Loucy (cell line): ENCODE measurements at regions not wholly inside any gene's neighbourhood (a gene's known extent, or its start where the extent isn't known, plus 50 kb on each side); places are given as distances from the start of the nearest gene placed in this dataset.

Experiments used
- H2AFZ ChIP-seq: fragments of 200-600 bp; sonication (generic); 2 replicates; pipeline ENCODE4 v1.6.0; 2016; ENCODE audit warnings: antibody characterized with exemption, mild to moderate bottlenecking, low read length, moderate library complexity
- H3F3A ChIP-seq: fragments of 200-600 bp; 2 replicates; pipeline ENCODE4 v1.6.0; 2016; ENCODE audit warnings: antibody characterized with exemption, low read depth, mild to moderate bottlenecking
- H3K27me3 ChIP-seq: fragments of 200-600 bp; sonication (generic); 2 replicates; pipeline ENCODE4 v1.6.1; 2014; ENCODE audit warnings: low read length, mild to moderate bottlenecking; ENCODE audit not compliant: insufficient read depth, poor library complexity, severe bottlenecking
- H3K36me3 ChIP-seq: fragments of 200-600 bp; sonication (generic); 2 replicates; pipeline ENCODE4 v1.6.1; 2016; ENCODE audit warnings: low read length; ENCODE audit not compliant: insufficient read depth
- H3K4me1 ChIP-seq: fragments of 200-600 bp; sonication (generic); 2 replicates; pipeline ENCODE4 v1.5.1; 2014; ENCODE audit warnings: low read length, mild to moderate bottlenecking; ENCODE audit not compliant: insufficient read depth, poor library complexity, severe bottlenecking
- H3K4me2 ChIP-seq: fragments of 200-600 bp; sonication (generic); 2 replicates; pipeline ENCODE4 v1.6.0; 2014; ENCODE audit warnings: antibody characterized with exemption, low read length, low read depth, mild to moderate bottlenecking; ENCODE audit not compliant: poor library complexity, severe bottlenecking
- H3K4me3 ChIP-seq: fragments of 200-600 bp; sonication (generic); 2 replicates; pipeline ENCODE4 v1.5.1; 2014; ENCODE audit warnings: low read length, mild to moderate bottlenecking, mixed read lengths; ENCODE audit not compliant: poor library complexity, severe bottlenecking
- H3K79me2 ChIP-seq: fragments of 200-600 bp; sonication (generic); 2 replicates; pipeline ENCODE4 v1.6.1; 2014; ENCODE audit warnings: low read length; ENCODE audit not compliant: insufficient read depth
- H3K9ac ChIP-seq: fragments of 200-600 bp; sonication (generic); 2 replicates; pipeline ENCODE4 v1.6.0; 2014; ENCODE audit warnings: mild to moderate bottlenecking, low read depth, low read length, moderate library complexity; ENCODE audit not compliant: poor library complexity, severe bottlenecking
- H3K9me2 ChIP-seq: fragments of 200-600 bp; sonication (generic); replicated peaks from 2 replicates; pipeline ENCODE4 v1.6.1; 2016; ENCODE audit warnings: low read depth, low read length, mixed read lengths
- H3K9me3 ChIP-seq: fragments of 200-600 bp; sonication (generic); 2 replicates; pipeline ENCODE4 v1.6.1; 2014; ENCODE audit warnings: mild to moderate bottlenecking, antibody characterized with exemption, low read length, low read depth; ENCODE audit not compliant: insufficient read depth
- H4K20me1 ChIP-seq: fragments of 200-600 bp; sonication (generic); 2 replicates; pipeline ENCODE4 v1.6.0; 2014; ENCODE audit warnings: antibody characterized with exemption, low read length, mild to moderate bottlenecking; ENCODE audit not compliant: insufficient read depth, poor library complexity, severe bottlenecking
- CTCF ChIP-seq: fragments of 200-600 bp; sonication (generic); conservative IDR thresholded peaks from 2 replicates; pipeline ENCODE4 v1.5.1; 2014; ENCODE audit warnings: mild to moderate bottlenecking, antibody characterized with exemption, low read length
- EZH2phosphoT487 ChIP-seq: fragments of 200-600 bp; IDR thresholded peaks from 2 replicates; pipeline ENCODE4 v1.6.1; 2018; ENCODE audit warnings: antibody characterized with exemption, mild to moderate bottlenecking, moderate library complexity, borderline replicate concordance

GRCh38 chr9:18074041-18074440 lies 399.9 kb upstream of the ADAMTSL1 start:
- Histone ChIP-seq H3K4me1 (no peaks in the 10 kb centered on the region), H3K4me3 (no peak overlapping the region), H3K9ac (no peak overlapping the region), H3F3A (no peaks in the 10 kb centered on the region), H3K9me2 (no peaks in the 10 kb centered on the region), H3K9me3 (no peaks in the 10 kb centered on the region), H3K27me3 (no peaks in the 10 kb centered on the region), H3K4me2 (no peak overlapping the region), H3K36me3 (no peaks in the 10 kb centered on the region), H3K79me2 (no peaks in the 10 kb centered on the region), H4K20me1 (no peaks in the 10 kb centered on the region), H2AFZ (no peak overlapping the region)
- TF ChIP-seq EZH2phosphoT487 (no peak), CTCF (no peak)

- Histone ChIP-seq H3K4me3 (no peak overlapping the region), H3K9ac (no peak overlapping the region), H3K79me2 (no peaks in the 10 kb centered on the region), H4K20me1 (no peaks in the 10 kb centered on the region), H3K4me2 (no peak overlapping the region), H3K9me3 (no peaks in the 10 kb centered on the region), H2AFZ (no peak overlapping the region), H3K9me2 (no peaks in the 10 kb centered on the region), H3K36me3 (no peaks in the 10 kb centered on the region), H3F3A (no peaks in the 10 kb centered on the region), H3K27me3 (no peaks in the 10 kb centered on the region), H3K4me1 (no peaks in the 10 kb centered on the region)
- TF ChIP-seq EZH2phosphoT487 (no peak), CTCF (no peak)
Observed at GRCh38 chr9:18075253-18075952, 398.6 kb upstream of the ADAMTSL1 start.

GRCh38 chr9:18077941-18078678 lies 395.8 kb upstream of the ADAMTSL1 start:
- Histone ChIP-seq H3K79me2 (no peaks in the 10 kb centered on the region), H3K4me2 (no peak overlapping the region), H3K9me3 (no peaks in the 10 kb centered on the region), H4K20me1 (no peaks in the 10 kb centered on the region), H3K4me1 (no peaks in the 10 kb centered on the region), H3K9me2 (no peaks in the 10 kb centered on the region), H3K4me3 (no peak overlapping the region), H3K36me3 (no peaks in the 10 kb centered on the region), H3K27me3 (no peaks in the 10 kb centered on the region), H2AFZ (no peak overlapping the region), H3F3A (no peaks in the 10 kb centered on the region), H3K9ac (no peak overlapping the region)
- TF ChIP-seq EZH2phosphoT487 = no peak
- TF ChIP-seq CTCF = no peak
